PFSK-1 (cell line): ENCODE measurements at regions not wholly inside any gene's neighbourhood (a gene's known extent, or its start where the extent isn't known, plus 50 kb on each side); places are given as distances from the start of the nearest gene placed in this dataset.

Source experiments
- FOXP2 ChIP-seq: optimal IDR thresholded peaks from 2 replicates; pipeline ENCODE3; 2011; ENCODE audit warnings: borderline replicate concordance, control low read depth, inconsistent platforms; ENCODE audit not compliant: insufficient read depth; ENCODE audit errors: extremely low read length, extremely low read depth
- POLR2AphosphoS5 ChIP-seq: IDR thresholded peaks from 2 replicates; pipeline ENCODE4 v1.6.1; 2012; ENCODE audit warnings: low read depth, mild to moderate bottlenecking, control low read depth, low read length, moderate library complexity
- SIN3A ChIP-seq: IDR thresholded peaks from 2 replicates; pipeline ENCODE4 v1.6.1; 2012; ENCODE audit warnings: mild to moderate bottlenecking, low read length, moderate library complexity, borderline replicate concordance; ENCODE audit not compliant: insufficient read depth
- TAF1 ChIP-seq: IDR thresholded peaks from 2 replicates; pipeline ENCODE4 v1.6.1; 2012; ENCODE audit warnings: low read length, control low read depth, borderline replicate concordance; ENCODE audit not compliant: insufficient read depth
- TF ChIP-seq, protein P1 (sequence below), 2 experiments: IDR thresholded peaks; 2 replicates each; pipeline versions ENCODE4 v1.6.1 to v1.8.0; 2011 to 2012; ENCODE audit warnings: low read depth in 2 of 2, low read length in 2 of 2, control low read depth in 1 of 2, inconsistent platforms in 1 of 2, mild to moderate bottlenecking in 1 of 2, moderate library complexity in 1 of 2; ENCODE audit not compliant: insufficient read depth in 1 of 2

- TF ChIP-seq FOXP2, result no peak
- TF ChIP-seq SIN3A, result no peak
- no peak for TF ChIP-seq POLR2AphosphoS5
- no peak for TF ChIP-seq TAF1
- TF ChIP-seq, protein P1, sequence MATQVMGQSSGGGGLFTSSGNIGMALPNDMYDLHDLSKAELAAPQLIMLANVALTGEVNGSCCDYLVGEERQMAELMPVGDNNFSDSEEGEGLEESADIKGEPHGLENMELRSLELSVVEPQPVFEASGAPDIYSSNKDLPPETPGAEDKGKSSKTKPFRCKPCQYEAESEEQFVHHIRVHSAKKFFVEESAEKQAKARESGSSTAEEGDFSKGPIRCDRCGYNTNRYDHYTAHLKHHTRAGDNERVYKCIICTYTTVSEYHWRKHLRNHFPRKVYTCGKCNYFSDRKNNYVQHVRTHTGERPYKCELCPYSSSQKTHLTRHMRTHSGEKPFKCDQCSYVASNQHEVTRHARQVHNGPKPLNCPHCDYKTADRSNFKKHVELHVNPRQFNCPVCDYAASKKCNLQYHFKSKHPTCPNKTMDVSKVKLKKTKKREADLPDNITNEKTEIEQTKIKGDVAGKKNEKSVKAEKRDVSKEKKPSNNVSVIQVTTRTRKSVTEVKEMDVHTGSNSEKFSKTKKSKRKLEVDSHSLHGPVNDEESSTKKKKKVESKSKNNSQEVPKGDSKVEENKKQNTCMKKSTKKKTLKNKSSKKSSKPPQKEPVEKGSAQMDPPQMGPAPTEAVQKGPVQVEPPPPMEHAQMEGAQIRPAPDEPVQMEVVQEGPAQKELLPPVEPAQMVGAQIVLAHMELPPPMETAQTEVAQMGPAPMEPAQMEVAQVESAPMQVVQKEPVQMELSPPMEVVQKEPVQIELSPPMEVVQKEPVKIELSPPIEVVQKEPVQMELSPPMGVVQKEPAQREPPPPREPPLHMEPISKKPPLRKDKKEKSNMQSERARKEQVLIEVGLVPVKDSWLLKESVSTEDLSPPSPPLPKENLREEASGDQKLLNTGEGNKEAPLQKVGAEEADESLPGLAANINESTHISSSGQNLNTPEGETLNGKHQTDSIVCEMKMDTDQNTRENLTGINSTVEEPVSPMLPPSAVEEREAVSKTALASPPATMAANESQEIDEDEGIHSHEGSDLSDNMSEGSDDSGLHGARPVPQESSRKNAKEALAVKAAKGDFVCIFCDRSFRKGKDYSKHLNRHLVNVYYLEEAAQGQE (IDR thresholded peaks at IDR 0.05; ENCODE audit: insufficient read depth in 1 of 2, low read depth in 2 of 2, low read length in 2 of 2), result no peak
Observed at GRCh38 chr10:42532996-42533395, 105.4 kb downstream of the ZNF33B start.

GRCh38 chr10:42523098-42523497 lies 115.3 kb downstream of the ZNF33B start:
- TF ChIP-seq SIN3A (no peak), TAF1 (no peak), FOXP2 (no peak), POLR2AphosphoS5 (no peak)
- TF ChIP-seq, protein P1 (IDR thresholded peaks at IDR 0.05; ENCODE audit: insufficient read depth in 1 of 2, low read depth in 2 of 2, low read length in 2 of 2), result no peak

DNA sequence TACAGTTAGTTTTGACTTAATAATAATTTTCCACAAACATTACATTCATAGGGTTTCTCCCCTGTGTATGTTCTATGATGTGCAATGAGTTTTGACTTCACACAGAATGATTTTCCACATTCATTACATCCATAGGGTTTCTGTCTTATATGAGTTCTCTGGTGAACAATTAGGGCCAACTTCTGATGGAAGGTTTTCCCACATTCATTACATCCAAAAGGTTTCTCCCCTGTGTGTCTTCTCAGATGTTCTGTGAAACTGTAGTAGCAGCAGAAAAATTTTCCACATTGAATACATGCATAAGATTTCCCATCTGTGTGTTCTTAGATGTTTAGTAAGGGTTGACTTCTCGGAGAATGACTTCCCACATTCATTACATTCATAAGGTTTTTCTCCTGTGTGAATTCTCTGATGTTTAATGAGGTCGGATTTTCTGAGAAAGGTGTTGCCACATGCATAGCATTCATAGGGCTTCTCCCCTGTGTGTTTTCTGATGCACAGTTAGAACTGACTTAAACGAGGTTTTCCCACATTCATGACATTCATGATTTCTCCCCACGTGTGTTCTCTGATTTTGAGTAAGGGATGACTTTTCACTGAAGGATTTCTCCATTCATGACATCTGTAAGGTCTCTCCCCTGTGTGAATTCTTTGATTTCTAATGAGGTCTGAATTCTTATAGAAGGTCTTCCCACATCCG lies 118.5 kb downstream of the ZNF33B start:
- TF ChIP-seq SIN3A (no peak), TAF1 (no peak), FOXP2 (no peak), POLR2AphosphoS5 (no peak)
- TF ChIP-seq, protein P1 (IDR thresholded peaks at IDR 0.05; ENCODE audit: insufficient read depth in 1 of 2, low read depth in 2 of 2, low read length in 2 of 2), result no peak

GRCh38 chr10:42519079-42519478 lies 119.3 kb downstream of the ZNF33B start:
- TF ChIP-seq SIN3A (no peak), TAF1 (no peak), POLR2AphosphoS5 (no peak), FOXP2 (no peak)
- TF ChIP-seq, protein P1 (IDR thresholded peaks at IDR 0.05; ENCODE audit: insufficient read depth in 1 of 2, low read depth in 2 of 2, low read length in 2 of 2), result no peak
